ENCODE measurements at regions not wholly inside any gene's neighbourhood (a gene's known extent, or its start where the extent isn't known, plus 50 kb on each side); places are given as distances from the start of the nearest gene placed in this dataset.

GRCh38 chr12:75710361-75711069, 199.1 kb upstream of the KRR1 start:
- Histone ChIP-seq H3K36me3 (ENCODE audit: control insufficient read depth, insufficient read depth, low read length) (no peaks in the 10 kb centered on the region), H3K9me3 (ENCODE audit: control insufficient read depth, insufficient read depth, low read depth, low read length) (no peaks in the 10 kb centered on the region), H3K79me2 (ENCODE audit: control insufficient read depth, insufficient read depth, low read length) (no peaks in the 10 kb centered on the region), H3K27ac (ENCODE audit: insufficient read depth, low read length) (no peak overlapping the region), H3K9ac (ENCODE audit: insufficient read depth, low read length) (no peak overlapping the region), H4K20me1 (ENCODE audit: control insufficient read depth, extremely low read depth, insufficient read depth, low read length) (no peaks in the 10 kb centered on the region), H3K27me3 (ENCODE audit: control insufficient read depth, insufficient read depth, low read length) (no peaks in the 10 kb centered on the region), H3K4me1 (ENCODE audit: control insufficient read depth, extremely low read depth, insufficient read depth, low read length) (peaks cover 19% of the 10 kb centered on the region), H2AFZ (ENCODE audit: low read length) (no peak overlapping the region), H3K4me2 (ENCODE audit: extremely low read depth, insufficient read depth, low read length) (no peak overlapping the region), H3K4me3 (replicated peaks in 1 of 4; ENCODE audit: control extremely low read depth in 1 of 4, insufficient read depth in 1 of 4, low read depth in 3 of 4, low read length in 4 of 4) (no peak overlapping the region)
- TF ChIP-seq, protein P1, sequence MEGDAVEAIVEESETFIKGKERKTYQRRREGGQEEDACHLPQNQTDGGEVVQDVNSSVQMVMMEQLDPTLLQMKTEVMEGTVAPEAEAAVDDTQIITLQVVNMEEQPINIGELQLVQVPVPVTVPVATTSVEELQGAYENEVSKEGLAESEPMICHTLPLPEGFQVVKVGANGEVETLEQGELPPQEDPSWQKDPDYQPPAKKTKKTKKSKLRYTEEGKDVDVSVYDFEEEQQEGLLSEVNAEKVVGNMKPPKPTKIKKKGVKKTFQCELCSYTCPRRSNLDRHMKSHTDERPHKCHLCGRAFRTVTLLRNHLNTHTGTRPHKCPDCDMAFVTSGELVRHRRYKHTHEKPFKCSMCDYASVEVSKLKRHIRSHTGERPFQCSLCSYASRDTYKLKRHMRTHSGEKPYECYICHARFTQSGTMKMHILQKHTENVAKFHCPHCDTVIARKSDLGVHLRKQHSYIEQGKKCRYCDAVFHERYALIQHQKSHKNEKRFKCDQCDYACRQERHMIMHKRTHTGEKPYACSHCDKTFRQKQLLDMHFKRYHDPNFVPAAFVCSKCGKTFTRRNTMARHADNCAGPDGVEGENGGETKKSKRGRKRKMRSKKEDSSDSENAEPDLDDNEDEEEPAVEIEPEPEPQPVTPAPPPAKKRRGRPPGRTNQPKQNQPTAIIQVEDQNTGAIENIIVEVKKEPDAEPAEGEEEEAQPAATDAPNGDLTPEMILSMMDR (conservative IDR thresholded peaks at IDR 0.05 in 1 of 2, IDR thresholded peaks at IDR 0.05 in 1 of 2; ENCODE audit: low read depth in 1 of 2, low read length in 2 of 2), result no peak
- no peak for TF ChIP-seq EZH2 (IDR thresholded peaks at IDR 0.05; ENCODE audit: low read length, missing control alignments)
- no peak for DNase-seq (ENCODE audit: low read depth in 2 of 2)

GRCh38 chr12:75709503-75709902, 198.1 kb upstream of the KRR1 start:
- no peak overlapping the region for H2AFZ ChIP-seq (ENCODE audit: low read length)

DNA sequence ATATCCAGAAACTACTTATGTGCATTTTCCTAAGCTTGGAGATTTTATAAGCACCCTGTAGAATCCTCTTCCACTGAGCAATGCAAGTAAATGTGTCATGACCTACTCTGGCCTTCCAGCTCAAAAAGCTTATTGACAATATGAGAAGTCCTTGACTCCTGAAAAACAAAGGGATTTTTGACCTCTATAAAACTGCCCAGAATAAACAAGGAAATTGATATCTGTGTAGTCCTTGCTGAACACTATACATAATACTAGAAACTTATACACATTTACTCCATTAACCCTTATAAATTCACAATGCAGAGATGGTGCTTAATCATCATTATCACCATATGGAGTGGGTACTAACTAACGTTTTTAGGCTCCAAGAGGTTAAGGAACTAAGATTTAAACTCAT, 197.4 kb upstream of the KRR1 start:
- H3K9ac ChIP-seq (ENCODE audit: insufficient read depth, low read length), result no peak overlapping the region
- no peaks in the 10 kb centered on the region for H3K36me3 ChIP-seq (ENCODE audit: control insufficient read depth, insufficient read depth, low read length)
- H3K79me2 ChIP-seq (ENCODE audit: control insufficient read depth, insufficient read depth, low read length), result no peaks in the 10 kb centered on the region
- H3K9me3 ChIP-seq (ENCODE audit: control insufficient read depth, insufficient read depth, low read depth, low read length), result no peaks in the 10 kb centered on the region
- DNase-seq (ENCODE audit: low read depth in 2 of 2), result no peak
- H3K4me1 ChIP-seq (ENCODE audit: control insufficient read depth, extremely low read depth, insufficient read depth, low read length), result peaks cover 18% of the 10 kb centered on the region
- no peak overlapping the region for H3K4me3 ChIP-seq (replicated peaks in 1 of 4; ENCODE audit: control extremely low read depth in 1 of 4, insufficient read depth in 1 of 4, low read depth in 3 of 4, low read length in 4 of 4)
- no peaks in the 10 kb centered on the region for H3K27me3 ChIP-seq (ENCODE audit: control insufficient read depth, insufficient read depth, low read length)
- TF ChIP-seq EZH2 (IDR thresholded peaks at IDR 0.05; ENCODE audit: low read length, missing control alignments), result no peak
- TF ChIP-seq, protein P1 (conservative IDR thresholded peaks at IDR 0.05 in 1 of 2, IDR thresholded peaks at IDR 0.05 in 1 of 2; ENCODE audit: low read depth in 1 of 2, low read length in 2 of 2), result no peak
- H2AFZ ChIP-seq (ENCODE audit: low read length), result no peak overlapping the region
- no peak overlapping the region for H3K4me2 ChIP-seq (ENCODE audit: extremely low read depth, insufficient read depth, low read length)
- no peak overlapping the region for H3K27ac ChIP-seq (ENCODE audit: insufficient read depth, low read length)
- H4K20me1 ChIP-seq (ENCODE audit: control insufficient read depth, extremely low read depth, insufficient read depth, low read length), result no peaks in the 10 kb centered on the region

More at GRCh38 chr12:75709503-75709902, 198.1 kb upstream of the KRR1 start:
- Histone ChIP-seq H3K27me3 (ENCODE audit: control insufficient read depth, insufficient read depth, low read length) (no peaks in the 10 kb centered on the region), H3K9ac (ENCODE audit: insufficient read depth, low read length) (no peak overlapping the region), H3K9me3 (ENCODE audit: control insufficient read depth, insufficient read depth, low read depth, low read length) (no peaks in the 10 kb centered on the region), H3K79me2 (ENCODE audit: control insufficient read depth, insufficient read depth, low read length) (no peaks in the 10 kb centered on the region), H3K4me2 (ENCODE audit: extremely low read depth, insufficient read depth, low read length) (no peak overlapping the region), H3K4me3 (replicated peaks in 1 of 4; ENCODE audit: control extremely low read depth in 1 of 4, insufficient read depth in 1 of 4, low read depth in 3 of 4, low read length in 4 of 4) (no peak overlapping the region), H4K20me1 (ENCODE audit: control insufficient read depth, extremely low read depth, insufficient read depth, low read length) (no peaks in the 10 kb centered on the region), H3K4me1 (ENCODE audit: control insufficient read depth, extremely low read depth, insufficient read depth, low read length) (peaks cover 19% of the 10 kb centered on the region), H3K27ac (ENCODE audit: insufficient read depth, low read length) (no peak overlapping the region), H3K36me3 (ENCODE audit: control insufficient read depth, insufficient read depth, low read length) (no peaks in the 10 kb centered on the region)
- no peak for DNase-seq (ENCODE audit: low read depth in 2 of 2)
- no peak for TF ChIP-seq EZH2 (IDR thresholded peaks at IDR 0.05; ENCODE audit: low read length, missing control alignments)
- TF ChIP-seq, protein P1 (conservative IDR thresholded peaks at IDR 0.05 in 1 of 2, IDR thresholded peaks at IDR 0.05 in 1 of 2; ENCODE audit: low read depth in 1 of 2, low read length in 2 of 2), result no peak
